Upper lobe of right lung (tissue), 1 donor: ENCODE measurements at regions not wholly inside any gene's neighbourhood (a gene's known extent, or its start where the extent isn't known, plus 50 kb on each side); places are given as distances from the start of the nearest gene placed in this dataset.

Experiments used
- ATAC-seq: fragments of 200-7000 bp; cut with Tn5 transposase; one replicate; pipeline ENCODE4 v1.9.1; 2020; ENCODE audit warnings: mild to moderate bottlenecking, moderate library complexity
- DNase-seq: peaks from one replicate; pipeline ENCODE4 v3.0.0-alpha.2; 2020
- H3K27ac ChIP-seq: fragments of 200-600 bp; one replicate; pipeline ENCODE4 v1.8.0; 2022
- H3K27me3 ChIP-seq: fragments of 200-600 bp; one replicate; pipeline ENCODE4 v1.8.0; 2022; ENCODE audit warnings: mild to moderate bottlenecking
- H3K36me3 ChIP-seq: fragments of 200-600 bp; one replicate; pipeline ENCODE4 v1.8.0; 2022
- H3K4me1 ChIP-seq: fragments of 200-600 bp; one replicate; pipeline ENCODE4 v1.8.0; 2022
- H3K4me3 ChIP-seq: fragments of 200-600 bp; one replicate; pipeline ENCODE4 v1.8.0; 2022; ENCODE audit warnings: mild to moderate bottlenecking
- H3K9me3 ChIP-seq: fragments of 200-600 bp; one replicate; pipeline ENCODE4 v1.8.0; 2022
- CTCF ChIP-seq: fragments of 200-600 bp; IDR thresholded peaks from one replicate; pipeline ENCODE4 v1.8.0; 2022; ENCODE audit warnings: antibody characterized with exemption
- intact Hi-C: fragments of 100-400 bp; cut with DNase I; formaldehyde crosslinking; loops from one replicate; pipeline ENCODE4 v1.11.0; 2022
- donor health status: DM: no; HTN: yes; CAD: no; lungs with severe emphysema.

- no peak for DNase-seq
- no peak for ATAC-seq
- no peak overlapping the region for H3K4me3 ChIP-seq
- no peaks in the 10 kb centered on the region for H3K4me1 ChIP-seq
- no peaks in the 10 kb centered on the region for H3K9me3 ChIP-seq
- H3K27ac ChIP-seq = no peak overlapping the region
- no peaks in the 10 kb centered on the region for H3K27me3 ChIP-seq
- H3K36me3 ChIP-seq = no peaks in the 10 kb centered on the region
- intact Hi-C loops = no loop called here
- TF ChIP-seq CTCF = no peak
Measured at GRCh38 chr11:106456647-106457046, 379.2 kb downstream of the AASDHPPT start.

GRCh38 chr11:106457727-106458126, 380.3 kb downstream of the AASDHPPT start:
- Histone ChIP-seq H3K9me3 (no peaks in the 10 kb centered on the region), H3K36me3 (no peaks in the 10 kb centered on the region), H3K4me1 (no peaks in the 10 kb centered on the region), H3K4me3 (no peak overlapping the region), H3K27ac (no peak overlapping the region), H3K27me3 (no peaks in the 10 kb centered on the region)
- intact Hi-C loops = no loop called here
- DNase-seq (no peak), ATAC-seq (no peak)
- TF ChIP-seq CTCF = no peak

GRCh38 chr11:106459135-106459534, 381.7 kb downstream of the AASDHPPT start:
- Histone ChIP-seq H3K9me3 (no peaks in the 10 kb centered on the region), H3K36me3 (no peaks in the 10 kb centered on the region), H3K27me3 (no peaks in the 10 kb centered on the region), H3K4me1 (no peaks in the 10 kb centered on the region), H3K4me3 (no peak overlapping the region), H3K27ac (no peak overlapping the region)
- intact Hi-C loops = no loop called here
- ATAC-seq = no peak
- no peak for DNase-seq
- TF ChIP-seq CTCF = no peak

GRCh38 chr11:106461148-106461691, 383.8 kb downstream of the AASDHPPT start:
- no peak for ATAC-seq

GRCh38 chr11:106461839-106462545, 384.5 kb downstream of the AASDHPPT start:
- intact Hi-C loops = no loop called here
- Histone ChIP-seq H3K27ac (no peak overlapping the region), H3K4me3 (no peak overlapping the region), H3K36me3 (no peaks in the 10 kb centered on the region), H3K27me3 (no peaks in the 10 kb centered on the region), H3K9me3 (no peaks in the 10 kb centered on the region), H3K4me1 (no peaks in the 10 kb centered on the region)
- DNase-seq (no peak), ATAC-seq (no peak)
- no peak for TF ChIP-seq CTCF

More at GRCh38 chr11:106461148-106461691, 383.8 kb downstream of the AASDHPPT start:
- TF ChIP-seq CTCF = no peak
- intact Hi-C loops = no loop called here
- H3K4me1 ChIP-seq = no peaks in the 10 kb centered on the region
- no peak for DNase-seq
- H3K27me3 ChIP-seq = no peaks in the 10 kb centered on the region
- no peak overlapping the region for H3K27ac ChIP-seq
- no peaks in the 10 kb centered on the region for H3K9me3 ChIP-seq
- H3K36me3 ChIP-seq = no peaks in the 10 kb centered on the region
- H3K4me3 ChIP-seq = no peak overlapping the region
